GM23338 (cell line): ENCODE measurements at regions not wholly inside any gene's neighbourhood (a gene's known extent, or its start where the extent isn't known, plus 50 kb on each side); places are given as distances from the start of the nearest gene placed in this dataset.

Experiments used
- CREB1 ChIP-seq: fragments of 250-450 bp; sonication (Bioruptor Pico); IDR thresholded peaks from 2 replicates; pipeline ENCODE4 v1.5.0; 2020; ENCODE audit warnings: low read depth, mild to moderate bottlenecking, moderate library complexity
- CTCF ChIP-seq, 2 experiments: fragments of 200-600 bp in 1 of 2; sonication (generic) in 1 of 2; conservative IDR thresholded peaks; 2 replicates each; pipeline versions ENCODE4 v1.5.1 to v1.6.1; 2016 to 2017; ENCODE audit warnings: antibody characterized with exemption in 2 of 2, low read depth in 2 of 2, mild to moderate bottlenecking in 2 of 2, moderate library complexity in 1 of 2
- EZH2 ChIP-seq: fragments of 200-600 bp; sonication (generic); IDR thresholded peaks from one replicate; pipeline ENCODE4 v1.8.0; 2017; ENCODE audit warnings: antibody characterized with exemption, mild to moderate bottlenecking, low read depth; ENCODE audit not compliant: unreplicated experiment
- EZH2phosphoT487 ChIP-seq: fragments of 200-600 bp; sonication (generic); IDR thresholded peaks from one replicate; pipeline ENCODE4 v1.8.1; 2018; ENCODE audit warnings: antibody characterized with exemption; ENCODE audit not compliant: unreplicated experiment
- JUNB ChIP-seq: IDR thresholded peaks from one replicate; pipeline ENCODE4 v1.6.1; 2016; ENCODE audit warnings: antibody characterized with exemption; ENCODE audit not compliant: unreplicated experiment
- POLR2AphosphoS5 ChIP-seq: IDR thresholded peaks from 2 replicates; pipeline ENCODE4 v1.6.1; 2016; ENCODE audit warnings: antibody characterized with exemption, low read depth

DNA sequence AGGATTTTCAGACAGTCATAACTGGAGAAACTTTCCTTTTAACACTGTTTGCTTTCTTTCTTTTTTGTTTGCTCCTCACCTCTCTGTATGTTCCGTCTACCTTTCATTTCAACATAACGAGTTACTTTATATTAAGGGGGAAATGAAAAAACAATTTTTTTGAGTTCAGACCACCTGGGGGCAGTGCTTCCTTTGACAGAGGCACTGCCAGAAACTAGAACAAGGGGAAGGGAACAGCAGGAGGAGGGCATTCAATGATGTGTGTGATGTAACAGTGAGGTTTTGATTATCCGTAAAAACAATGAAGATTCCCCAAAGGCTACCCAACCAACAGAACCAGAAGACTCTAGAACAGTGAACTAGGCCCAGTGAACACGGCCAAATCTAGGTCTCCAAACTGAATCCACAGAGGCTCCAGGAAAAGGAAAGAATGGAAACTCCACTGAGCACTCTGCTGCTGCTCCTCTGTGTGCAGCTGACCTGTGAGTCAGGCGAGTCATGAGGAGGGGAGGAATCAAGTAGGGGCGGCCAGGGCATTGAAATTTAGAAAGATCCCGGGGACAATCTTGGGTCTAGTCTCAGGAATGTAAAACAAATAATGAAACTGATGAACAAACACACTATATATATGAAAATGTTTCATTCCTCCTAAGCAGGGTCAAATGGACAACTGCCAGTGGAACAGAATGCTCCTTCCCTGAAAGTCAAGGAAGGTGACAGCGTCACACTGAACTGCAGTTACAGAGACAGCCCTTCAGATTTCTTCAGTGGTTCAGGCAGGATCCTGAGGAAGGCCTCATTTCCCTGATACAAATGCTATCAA lies 323.5 kb downstream of the DAD1 start:
- TF ChIP-seq CTCF (conservative IDR thresholded peaks at IDR 0.05; ENCODE audit: low read depth in 2 of 2) (peak; percentile 46 to 54), CREB1 (CRISPR knock-in tag) (no peak), POLR2AphosphoS5 (no peak), EZH2phosphoT487 (no peak), EZH2 (no peak), JUNB (no peak)
